Natural killer cell treated with Interleukin-12 subunit alpha and Interleukin-12 subunit beta and Interleukin-15 and Interleukin-18, amount 100 ng/mL, for 72 hours (primary cell): ENCODE measurements at regions not wholly inside any gene's neighbourhood (a gene's known extent, or its start where the extent isn't known, plus 50 kb on each side); places are given as distances from the start of the nearest gene placed in this dataset.

ENCODE experiments used
- ATAC-seq, 2 donors: fragments of 150-1000 bp; cut with Tn5 transposase in 1 of 2; sonication (Bioruptor Pico), chemical (Tn5 transposase) in 1 of 2; 2 replicates each; pipeline ENCODE4 v1.10.0; 2021
- DNase-seq: peaks from one replicate; pipeline ENCODE4 v3.0.0; 2022; ENCODE audit warnings: low spot score
- H3K27ac Mint-ChIP-seq, 2 donors: 1 replicate in 1 of 2; 2 replicates in 1 of 2; pipeline ENCODE4 v1.8.0; 2022; ENCODE audit warnings: mixed read lengths in 2 of 2, mild to moderate bottlenecking in 1 of 2, moderate library complexity in 1 of 2
- H3K27me3 Mint-ChIP-seq, 2 donors: 1 replicate in 1 of 2; 2 replicates in 1 of 2; pipeline ENCODE4 v1.8.0; 2022; ENCODE audit warnings: mixed read lengths in 2 of 2
- H3K36me3 Mint-ChIP-seq: one replicate; pipeline ENCODE4 v1.8.0; 2022; ENCODE audit warnings: mixed read lengths
- H3K4me1 Mint-ChIP-seq, 2 donors: 1 replicate in 1 of 2; 2 replicates in 1 of 2; pipeline ENCODE4 v1.8.0; 2022; ENCODE audit warnings: low read depth in 2 of 2, mixed read lengths in 2 of 2, mild to moderate bottlenecking in 1 of 2
- H3K4me3 Mint-ChIP-seq: one replicate; pipeline ENCODE4 v1.8.0; 2022; ENCODE audit warnings: mixed read lengths
- H3K9me3 Mint-ChIP-seq: 2 replicates; pipeline ENCODE4 v1.8.0; 2022; ENCODE audit warnings: mixed read lengths

- DNase-seq: no peak
- Mint-ChIP-seq H3K36me3 (no peaks in the 10 kb centered on the region), H3K27me3 (no peaks in the 10 kb centered on the region), H3K27ac (no peak overlapping the region), H3K4me3 (no peak overlapping the region), H3K4me1 (no peaks in the 10 kb centered on the region), H3K9me3 (peaks cover under 1% of the 10 kb centered on the region)
- ATAC-seq: no peak
These were observed 467.1 kb downstream of the HDGFL1 start for GRCh38 chr6:23036406-23036983.

- H3K27ac Mint-ChIP-seq: no peak overlapping the region
- H3K4me3 Mint-ChIP-seq: no peak overlapping the region
- DNase-seq (no peak), ATAC-seq (no peak)
- H3K4me1 Mint-ChIP-seq: no peaks in the 10 kb centered on the region
- no peaks in the 10 kb centered on the region for H3K27me3 Mint-ChIP-seq
- no peaks in the 10 kb centered on the region for H3K36me3 Mint-ChIP-seq
- H3K9me3 Mint-ChIP-seq: peaks cover 7% of the 10 kb centered on the region
These were observed 471.5 kb downstream of the HDGFL1 start for GRCh38 chr6:23040899-23041298.

GRCh38 chr6:23045280-23045679 lies 475.9 kb downstream of the HDGFL1 start:
- Mint-ChIP-seq H3K9me3 (peaks cover 21% of the 10 kb centered on the region), H3K4me3 (no peak overlapping the region), H3K36me3 (no peaks in the 10 kb centered on the region), H3K27ac (no peak overlapping the region), H3K27me3 (no peaks in the 10 kb centered on the region), H3K4me1 (no peaks in the 10 kb centered on the region)
- ATAC-seq (no peak), DNase-seq (no peak)

GRCh38 chr6:23055523-23055922 lies 486.2 kb downstream of the HDGFL1 start:
- no peaks in the 10 kb centered on the region for H3K4me1 Mint-ChIP-seq
- H3K9me3 Mint-ChIP-seq: peaks cover 11% of the 10 kb centered on the region
- H3K36me3 Mint-ChIP-seq: peaks cover 5% of the 10 kb centered on the region
- no peak overlapping the region for H3K4me3 Mint-ChIP-seq
- no peaks in the 10 kb centered on the region for H3K27me3 Mint-ChIP-seq
- no peak for ATAC-seq
- no peak overlapping the region for H3K27ac Mint-ChIP-seq
- DNase-seq: no peak

GRCh38 chr6:23073821-23074220 lies 504.5 kb downstream of the HDGFL1 start:
- Mint-ChIP-seq H3K36me3 (no peaks in the 10 kb centered on the region), H3K4me1 (no peaks in the 10 kb centered on the region), H3K27ac (no peak overlapping the region), H3K4me3 (no peak overlapping the region), H3K9me3 (peaks cover 30% of the 10 kb centered on the region), H3K27me3 (no peaks in the 10 kb centered on the region)
- DNase-seq: no peak
- no peak for ATAC-seq

- DNase-seq (no peak), ATAC-seq (no peak)
- H3K27me3 Mint-ChIP-seq: no peaks in the 10 kb centered on the region
- H3K9me3 Mint-ChIP-seq: peaks cover 16% of the 10 kb centered on the region
- H3K36me3 Mint-ChIP-seq: no peaks in the 10 kb centered on the region
- H3K27ac Mint-ChIP-seq: no peak overlapping the region
- H3K4me3 Mint-ChIP-seq: no peak overlapping the region
- no peaks in the 10 kb centered on the region for H3K4me1 Mint-ChIP-seq
These were observed 508.4 kb downstream of the HDGFL1 start for GRCh38 chr6:23077772-23078171.

- Mint-ChIP-seq H3K9me3 (peaks cover 3% of the 10 kb centered on the region), H3K36me3 (no peaks in the 10 kb centered on the region), H3K4me1 (no peaks in the 10 kb centered on the region), H3K27me3 (no peaks in the 10 kb centered on the region), H3K4me3 (no peak overlapping the region), H3K27ac (no peak overlapping the region)
- no peak for ATAC-seq
- DNase-seq: no peak
These were observed 512.3 kb downstream of the HDGFL1 start for GRCh38 chr6:23081701-23082100.

GRCh38 chr6:23086100-23086499 lies 516.7 kb downstream of the HDGFL1 start:
- ATAC-seq: no peak
- Mint-ChIP-seq H3K36me3 (no peaks in the 10 kb centered on the region), H3K27ac (no peak overlapping the region)

GRCh38 chr6:23087471-23087870 lies 518.1 kb downstream of the HDGFL1 start:
- Mint-ChIP-seq H3K36me3 (peaks cover 10% of the 10 kb centered on the region), H3K4me1 (no peaks in the 10 kb centered on the region), H3K27ac (no peak overlapping the region), H3K27me3 (no peaks in the 10 kb centered on the region), H3K4me3 (no peak overlapping the region), H3K9me3 (peaks cover 14% of the 10 kb centered on the region)
- no peak for ATAC-seq
- no peak for DNase-seq

More at GRCh38 chr6:23086100-23086499, 516.7 kb downstream of the HDGFL1 start:
- H3K9me3 Mint-ChIP-seq: peaks cover 6% of the 10 kb centered on the region
- no peak overlapping the region for H3K4me3 Mint-ChIP-seq
- DNase-seq: no peak
- no peaks in the 10 kb centered on the region for H3K4me1 Mint-ChIP-seq
- no peaks in the 10 kb centered on the region for H3K27me3 Mint-ChIP-seq

GRCh38 chr6:23088761-23089160 lies 519.4 kb downstream of the HDGFL1 start:
- ATAC-seq (no peak), DNase-seq (no peak)
- no peaks in the 10 kb centered on the region for H3K27me3 Mint-ChIP-seq
- no peak overlapping the region for H3K27ac Mint-ChIP-seq
- no peak overlapping the region for H3K4me3 Mint-ChIP-seq
- H3K9me3 Mint-ChIP-seq: peaks cover 16% of the 10 kb centered on the region
- H3K36me3 Mint-ChIP-seq: peaks cover 10% of the 10 kb centered on the region
- H3K4me1 Mint-ChIP-seq: no peaks in the 10 kb centered on the region

- Mint-ChIP-seq H3K4me3 (no peak overlapping the region), H3K36me3 (peaks cover 15% of the 10 kb centered on the region)
- no peak for ATAC-seq
These were observed 520.6 kb downstream of the HDGFL1 start for GRCh38 chr6:23089981-23090380.

GRCh38 chr6:23091795-23092194 lies 522.4 kb downstream of the HDGFL1 start:
- DNase-seq (no peak), ATAC-seq (no peak)
- H3K36me3 Mint-ChIP-seq: peaks cover 15% of the 10 kb centered on the region
- H3K27ac Mint-ChIP-seq: no peak overlapping the region
- H3K9me3 Mint-ChIP-seq: peaks cover 27% of the 10 kb centered on the region
- H3K27me3 Mint-ChIP-seq: no peaks in the 10 kb centered on the region
- H3K4me3 Mint-ChIP-seq: no peak overlapping the region
- no peaks in the 10 kb centered on the region for H3K4me1 Mint-ChIP-seq

More at GRCh38 chr6:23089981-23090380, 520.6 kb downstream of the HDGFL1 start:
- H3K4me1 Mint-ChIP-seq: no peaks in the 10 kb centered on the region
- DNase-seq: no peak
- H3K27me3 Mint-ChIP-seq: no peaks in the 10 kb centered on the region
- H3K9me3 Mint-ChIP-seq: peaks cover 22% of the 10 kb centered on the region
- H3K27ac Mint-ChIP-seq: no peak overlapping the region

- Mint-ChIP-seq H3K4me3 (no peak overlapping the region), H3K27me3 (no peaks in the 10 kb centered on the region), H3K36me3 (peaks cover 11% of the 10 kb centered on the region), H3K9me3 (peaks cover 28% of the 10 kb centered on the region), H3K4me1 (no peaks in the 10 kb centered on the region), H3K27ac (no peak overlapping the region)
- DNase-seq (no peak), ATAC-seq (no peak)
These were observed 527.5 kb downstream of the HDGFL1 start for GRCh38 chr6:23096876-23097275.

GRCh38 chr6:23097566-23097965 lies 528.2 kb downstream of the HDGFL1 start:
- H3K27me3 Mint-ChIP-seq: no peaks in the 10 kb centered on the region
- H3K4me3 Mint-ChIP-seq: no peak overlapping the region
- no peaks in the 10 kb centered on the region for H3K4me1 Mint-ChIP-seq
- peaks cover 5% of the 10 kb centered on the region for H3K36me3 Mint-ChIP-seq
- peaks cover 24% of the 10 kb centered on the region for H3K9me3 Mint-ChIP-seq
- DNase-seq: no peak
- no peak overlapping the region for H3K27ac Mint-ChIP-seq
- no peak for ATAC-seq

- Mint-ChIP-seq H3K4me1 (no peaks in the 10 kb centered on the region), H3K9me3 (peaks cover 17% of the 10 kb centered on the region), H3K4me3 (no peak overlapping the region), H3K27ac (no peak overlapping the region), H3K27me3 (no peaks in the 10 kb centered on the region), H3K36me3 (peaks cover 9% of the 10 kb centered on the region)
- no peak for ATAC-seq
- no peak for DNase-seq
These were observed 537.6 kb downstream of the HDGFL1 start for GRCh38 chr6:23106951-23107350.
